ENCODE measurements at regions not wholly inside any gene's neighbourhood (a gene's known extent, or its start where the extent isn't known, plus 50 kb on each side); places are given as distances from the start of the nearest gene placed in this dataset.
"Not testable (repeated sequence)": the region's sequence is repeated elsewhere in the genome, so short reads cannot be mapped to it uniquely, and the experiment has no call there.

GRCh38 chr6:67000121-67000520 lies 1293.1 kb upstream of the EYS start:
- BruUV-seq (replicated peaks): no TSS peak
- DNase-seq (ENCODE audit: low read depth, low spot score): no peak
- Histone ChIP-seq H3K4me3 (replicated peaks in 1 of 3; ENCODE audit: insufficient read depth in 1 of 3, low read depth in 1 of 3, low read length in 3 of 3) (no peak overlapping the region), H3K9me1 (replicated peaks; ENCODE audit: control insufficient read depth, extremely low read depth, insufficient read depth, low read length) (no peaks in the 10 kb centered on the region), H4K20me1 (replicated peaks; ENCODE audit: control insufficient read depth, extremely low read depth, insufficient read depth, low read length) (no peaks in the 10 kb centered on the region), H3K27ac (ENCODE audit: insufficient read depth, low read depth, low read length) (no peak overlapping the region), H3K79me2 (ENCODE audit: control insufficient read depth, insufficient read depth, low read length) (no peaks in the 10 kb centered on the region), H3K27me3 (ENCODE audit: control insufficient read depth in 2 of 2, insufficient read depth in 2 of 2, low read length in 2 of 2) (no peaks in the 10 kb centered on the region), H2AFZ (ENCODE audit: low read depth, low read length) (no peak overlapping the region), H3K36me3 (ENCODE audit: control insufficient read depth in 2 of 2, extremely low read depth in 1 of 2, insufficient read depth in 2 of 2, low read length in 2 of 2) (no peaks in the 10 kb centered on the region), H3K9ac (replicated peaks; ENCODE audit: extremely low read depth, insufficient read depth, low read length) (no peak overlapping the region), H3K4me1 (ENCODE audit: control insufficient read depth, extremely low read depth, insufficient read depth, low read length) (no peaks in the 10 kb centered on the region), H3K9me3 (replicated peaks; ENCODE audit: control insufficient read depth, insufficient read depth, low read length) (peaks cover 4% of the 10 kb centered on the region), H3K4me2 (ENCODE audit: insufficient read depth, low read length) (no peak overlapping the region)
- ChIA-PET POLR2A (no interaction called here), CTCF (no interaction called here)
- FAIRE-seq: no peak
- TF ChIP-seq JUN (IDR thresholded peaks at IDR 0.05; ENCODE audit: borderline replicate concordance, insufficient read depth, insufficient read length, low read depth): no peak
- TF ChIP-seq GATA2 (IDR thresholded peaks at IDR 0.05; ENCODE audit: insufficient read depth, insufficient read length, low read depth, low read length): no peak
- no peak for TF ChIP-seq EZH2 (IDR thresholded peaks at IDR 0.05; ENCODE audit: borderline replicate concordance, low read depth, low read length, severe bottlenecking)
- no peak for TF ChIP-seq MYC (IDR thresholded peaks at IDR 0.05; ENCODE audit: low read depth, low read length)
- TF ChIP-seq CTCF (IDR thresholded peaks at IDR 0.05; ENCODE audit: extremely low read depth in 1 of 2, insufficient read depth in 1 of 2, low read depth in 1 of 2, low read length in 2 of 2): no peak
- TF ChIP-seq POLR2A (IDR thresholded peaks at IDR 0.05; ENCODE audit: low read depth, low read length): no peak
- TF ChIP-seq POLR2AphosphoS5 (IDR thresholded peaks at IDR 0.05; ENCODE audit: insufficient read depth, low read depth, low read length): no peak
- no peak for TF ChIP-seq FOS (IDR thresholded peaks at IDR 0.05; ENCODE audit: borderline replicate concordance, insufficient read depth, low read length)
- no peak for TF ChIP-seq MAX (IDR thresholded peaks at IDR 0.05; ENCODE audit: insufficient read depth, insufficient read length)
- dilution Hi-C loops (cut with MboI; ENCODE audit: extremely low pct_ligation_motif_present, low sequenced_read_pairs) (no loop called here), intact Hi-C loops (cut with micrococcal nuclease) (no loop called here)

- H3K4me1 ChIP-seq (ENCODE audit: control insufficient read depth, extremely low read depth, insufficient read depth, low read length); CTCF ChIA-PET; DNase-seq (ENCODE audit: low read depth, low spot score); H3K27ac ChIP-seq (ENCODE audit: insufficient read depth, low read depth, low read length); H3K79me2 ChIP-seq (ENCODE audit: control insufficient read depth, insufficient read depth, low read length); FAIRE-seq; POLR2A ChIA-PET; H3K9me1 ChIP-seq (replicated peaks; ENCODE audit: control insufficient read depth, extremely low read depth, insufficient read depth, low read length); H3K9ac ChIP-seq (replicated peaks; ENCODE audit: extremely low read depth, insufficient read depth, low read length); H3K4me3 ChIP-seq (replicated peaks in 1 of 3; ENCODE audit: insufficient read depth in 1 of 3, low read depth in 1 of 3, low read length in 3 of 3); H4K20me1 ChIP-seq (replicated peaks; ENCODE audit: control insufficient read depth, extremely low read depth, insufficient read depth, low read length); H2AFZ ChIP-seq (ENCODE audit: low read depth, low read length); BruUV-seq (replicated peaks); H3K9me3 ChIP-seq (replicated peaks; ENCODE audit: control insufficient read depth, insufficient read depth, low read length); dilution Hi-C loops (cut with MboI; ENCODE audit: extremely low pct_ligation_motif_present, low sequenced_read_pairs); H3K36me3 ChIP-seq (ENCODE audit: control insufficient read depth in 2 of 2, extremely low read depth in 1 of 2, insufficient read depth in 2 of 2, low read length in 2 of 2); intact Hi-C loops (cut with micrococcal nuclease); H3K4me2 ChIP-seq (ENCODE audit: insufficient read depth, low read length); H3K27me3 ChIP-seq (ENCODE audit: control insufficient read depth in 2 of 2, insufficient read depth in 2 of 2, low read length in 2 of 2): not testable (repeated sequence)
These were observed 1290.6 kb upstream of the EYS start for GRCh38 chr6:66997579-66997978.

Data from endothelial cell of umbilical vein (primary cell).